Stomach (tissue), 4 donors: ENCODE measurements at regions not wholly inside any gene's neighbourhood (a gene's known extent, or its start where the extent isn't known, plus 50 kb on each side); places are given as distances from the start of the nearest gene placed in this dataset.

Experiments
- POLR2A ChIP-seq, 4 donors: fragments of 450-650 bp; IDR thresholded peaks; one replicate each; pipeline ENCODE4 v1.6.1; 2016; ENCODE audit warnings: antibody characterized with exemption in 4 of 4, control low read depth in 2 of 4, mild to moderate bottlenecking in 1 of 4, moderate library complexity in 1 of 4
- POLR2AphosphoS5 ChIP-seq, 3 donors: sonication (generic); formaldehyde crosslinking; IDR thresholded peaks; one replicate each; pipeline ENCODE4 v1.6.1; 2016; ENCODE audit warnings: antibody characterized with exemption in 3 of 3
- TF ChIP-seq, protein P1 (sequence below), 7 experiments: fragments of 450-650 bp in 4 of 7; fragments of 200-600 bp in 3 of 7; sonication (generic) in 3 of 7; IDR thresholded peaks; one replicate each; pipeline ENCODE4 v1.5.1; 2016 to 2019; ENCODE audit warnings: antibody characterized with exemption in 7 of 7, control low read depth in 2 of 7, mild to moderate bottlenecking in 1 of 7

DNA sequence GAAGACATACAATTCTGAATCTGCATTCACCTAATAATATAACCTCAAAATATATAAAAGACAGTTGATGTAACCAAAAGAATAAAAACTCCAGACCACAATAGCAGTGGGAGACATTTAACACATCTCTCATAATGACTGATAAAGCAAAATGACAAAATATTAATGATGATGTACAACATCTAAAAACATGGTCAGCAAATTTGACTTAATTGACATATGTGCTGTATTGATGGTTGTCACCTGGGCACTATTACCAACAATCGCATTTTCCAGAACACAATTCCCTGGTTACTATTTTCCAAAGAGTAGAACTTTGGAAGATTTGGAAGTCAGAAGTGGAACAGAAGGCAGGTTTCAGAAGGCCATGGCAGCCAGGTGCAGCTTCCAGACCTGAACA is 899.5 kb upstream of the CELF2 start:
- TF ChIP-seq, protein P1, sequence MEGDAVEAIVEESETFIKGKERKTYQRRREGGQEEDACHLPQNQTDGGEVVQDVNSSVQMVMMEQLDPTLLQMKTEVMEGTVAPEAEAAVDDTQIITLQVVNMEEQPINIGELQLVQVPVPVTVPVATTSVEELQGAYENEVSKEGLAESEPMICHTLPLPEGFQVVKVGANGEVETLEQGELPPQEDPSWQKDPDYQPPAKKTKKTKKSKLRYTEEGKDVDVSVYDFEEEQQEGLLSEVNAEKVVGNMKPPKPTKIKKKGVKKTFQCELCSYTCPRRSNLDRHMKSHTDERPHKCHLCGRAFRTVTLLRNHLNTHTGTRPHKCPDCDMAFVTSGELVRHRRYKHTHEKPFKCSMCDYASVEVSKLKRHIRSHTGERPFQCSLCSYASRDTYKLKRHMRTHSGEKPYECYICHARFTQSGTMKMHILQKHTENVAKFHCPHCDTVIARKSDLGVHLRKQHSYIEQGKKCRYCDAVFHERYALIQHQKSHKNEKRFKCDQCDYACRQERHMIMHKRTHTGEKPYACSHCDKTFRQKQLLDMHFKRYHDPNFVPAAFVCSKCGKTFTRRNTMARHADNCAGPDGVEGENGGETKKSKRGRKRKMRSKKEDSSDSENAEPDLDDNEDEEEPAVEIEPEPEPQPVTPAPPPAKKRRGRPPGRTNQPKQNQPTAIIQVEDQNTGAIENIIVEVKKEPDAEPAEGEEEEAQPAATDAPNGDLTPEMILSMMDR (IDR thresholded peaks at IDR 0.05) = no peak
- TF ChIP-seq POLR2A (IDR thresholded peaks at IDR 0.05) = no peak
- no peak for TF ChIP-seq POLR2AphosphoS5 (IDR thresholded peaks at IDR 0.05)
